A673 (cell line): ENCODE measurements at regions not wholly inside any gene's neighbourhood (a gene's known extent, or its start where the extent isn't known, plus 50 kb on each side); places are given as distances from the start of the nearest gene placed in this dataset.

Source experiments
- BruUV-seq: library from RNA; stranded (reverse); fragments of 400-500 nt; replicated peaks from 2 replicates; lab custom pipeline; 2021; lab: Mats Ljungman, UMichigan
- CTCF ChIA-PET: fragments of 300-600 bp; sonication (Branson Sonifier 250); formaldehyde crosslinking; loops from one replicate; lab custom pipeline; 2022; ENCODE audit warnings: antibody characterized with exemption; lab: Charles Lee
- POLR2A ChIA-PET: fragments of 300-600 bp; sonication (Branson Sonifier 250); formaldehyde crosslinking; loops from one replicate; lab custom pipeline; 2022; ENCODE audit warnings: antibody characterized with exemption; ENCODE audit not compliant: low non-redundant PET; lab: Charles Lee
- DNase-seq: peaks from one replicate; pipeline ENCODE4 v3.0.0-alpha.2; 2015; ENCODE audit warnings: low spot score
- H3K27ac ChIP-seq: fragments of 200-600 bp; sonication (generic); 2 replicates; pipeline ENCODE4 v1.5.1; 2016; ENCODE audit warnings: mixed run types, low read depth, mild to moderate bottlenecking, mixed read lengths, antibody characterized with exemption, low read length; ENCODE audit not compliant: poor library complexity, severe bottlenecking
- H3K27me3 ChIP-seq: fragments of 200-600 bp; sonication (generic); replicated peaks from 2 replicates; pipeline ENCODE4 v1.6.1; 2017; ENCODE audit warnings: mixed run types, low read depth, mild to moderate bottlenecking, mixed read lengths, antibody characterized with exemption, low read length; ENCODE audit not compliant: insufficient read depth, poor library complexity
- H3K36me3 ChIP-seq: fragments of 200-600 bp; sonication (generic); 2 replicates; pipeline ENCODE4 v1.6.1; 2016; ENCODE audit warnings: mixed run types, mild to moderate bottlenecking, mixed read lengths, antibody characterized with exemption, low read length; ENCODE audit not compliant: insufficient read depth, poor library complexity, severe bottlenecking
- H3K4me1 ChIP-seq: fragments of 200-600 bp; sonication (generic); 2 replicates; pipeline ENCODE4 v1.6.1; 2017; ENCODE audit warnings: mixed run types, mild to moderate bottlenecking, mixed read lengths, antibody characterized with exemption, low read length; ENCODE audit not compliant: insufficient read depth, poor library complexity, severe bottlenecking
- H3K4me3 ChIP-seq: fragments of 200-600 bp; sonication (generic); 2 replicates; pipeline ENCODE4 v1.5.1; 2016; ENCODE audit warnings: low read depth, mixed run types, mild to moderate bottlenecking, mixed read lengths, low read length; ENCODE audit not compliant: poor library complexity, severe bottlenecking
- H3K9me3 ChIP-seq: fragments of 200-600 bp; sonication (generic); 2 replicates; pipeline ENCODE4 v1.6.1; 2016; ENCODE audit warnings: mixed run types, low read depth, mild to moderate bottlenecking, mixed read lengths, antibody characterized with exemption, low read length; ENCODE audit not compliant: poor library complexity, severe bottlenecking
- CTCF ChIP-seq: fragments of 300-800, 200-600 bp; sonication (generic); conservative IDR thresholded peaks from 2 replicates; pipeline ENCODE4 v1.5.1; 2017; ENCODE audit warnings: low read depth, mild to moderate bottlenecking, antibody characterized with exemption, low read length, moderate library complexity, mixed read lengths
- EZH2 ChIP-seq: fragments of 200-600 bp; sonication (generic); IDR thresholded peaks from 2 replicates; pipeline ENCODE4 v1.6.1; 2017; ENCODE audit warnings: borderline replicate concordance, low read depth, mild to moderate bottlenecking, mixed read lengths, antibody characterized with exemption, low read length; ENCODE audit not compliant: poor library complexity, severe bottlenecking
- intact Hi-C: fragments of 100-400 bp; cut with micrococcal nuclease; formaldehyde crosslinking; loops from one replicate; pipeline ENCODE4 v1.10.0; 2022; ENCODE audit not compliant: unreplicated experiment

DNA sequence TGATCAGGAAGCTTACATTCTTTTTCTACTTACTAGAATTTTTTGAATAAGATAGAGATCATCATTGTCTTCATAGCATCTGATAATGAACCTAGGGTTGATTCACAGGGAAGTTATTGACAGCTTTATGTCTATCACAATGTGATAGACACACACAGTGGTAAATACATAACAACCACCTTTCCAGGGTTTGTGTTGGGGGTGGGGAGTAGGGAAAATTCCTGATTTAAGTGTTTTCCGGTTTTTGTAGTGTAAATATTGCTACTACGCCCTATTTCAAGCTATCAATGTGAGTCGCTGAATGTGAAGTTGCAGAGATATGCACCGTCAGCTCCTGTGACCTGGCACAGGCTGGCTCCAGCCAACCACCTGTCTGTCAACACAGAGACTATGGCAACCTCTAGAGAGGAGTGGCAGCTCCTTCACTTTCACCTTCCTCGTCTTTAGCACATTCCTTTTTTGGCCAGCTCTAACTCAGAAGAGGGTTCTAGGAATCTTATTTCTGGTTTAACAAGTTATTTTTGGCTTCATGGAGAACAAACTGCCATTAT, 224.9 kb downstream of the MAT2B start:
- Histone ChIP-seq H3K36me3 (no peaks in the 10 kb centered on the region), H3K27ac (no peak overlapping the region), H3K27me3 (peaks cover 19% of the 10 kb centered on the region), H3K9me3 (no peaks in the 10 kb centered on the region), H3K4me1 (no peaks in the 10 kb centered on the region), H3K4me3 (no peak overlapping the region)
- CTCF ChIA-PET, result no interaction called here
- BruUV-seq, result no TSS peak
- DNase-seq, result no peak
- POLR2A ChIA-PET, result no interaction called here
- intact Hi-C loops, result no loop called here
- TF ChIP-seq CTCF (no peak), EZH2 (no peak)

- DNase-seq, result no peak
- TF ChIP-seq EZH2 (no peak), CTCF (no peak)
- no peaks in the 10 kb centered on the region for H3K4me1 ChIP-seq
- intact Hi-C loops, result no loop called here
- H3K27me3 ChIP-seq, result peaks cover 19% of the 10 kb centered on the region
- H3K4me3 ChIP-seq, result no peak overlapping the region
- BruUV-seq, result no TSS peak
- ChIA-PET CTCF (no interaction called here), POLR2A (no interaction called here)
- H3K36me3 ChIP-seq, result no peaks in the 10 kb centered on the region
- no peaks in the 10 kb centered on the region for H3K9me3 ChIP-seq
- H3K27ac ChIP-seq, result no peak overlapping the region
These were observed 225.8 kb downstream of the MAT2B start for GRCh38 chr5:163731256-163731655.

- Histone ChIP-seq H3K4me3 (no peak overlapping the region), H3K27me3 (peaks cover 26% of the 10 kb centered on the region), H3K27ac (no peak overlapping the region), H3K9me3 (no peaks in the 10 kb centered on the region), H3K4me1 (no peaks in the 10 kb centered on the region), H3K36me3 (no peaks in the 10 kb centered on the region)
- no peak for DNase-seq
- no TSS peak for BruUV-seq
- intact Hi-C loops, result no loop called here
- ChIA-PET CTCF (no interaction called here), POLR2A (no interaction called here)
- TF ChIP-seq EZH2, result no peak
- TF ChIP-seq CTCF, result no peak
These were observed 229.7 kb downstream of the MAT2B start for GRCh38 chr5:163735069-163735468.
